Inferior parietal cortex (tissue), 1 donor: ENCODE measurements at regions not wholly inside any gene's neighbourhood (a gene's known extent, or its start where the extent isn't known, plus 50 kb on each side); places are given as distances from the start of the nearest gene placed in this dataset.
"Not testable (repeated sequence)": the region's sequence is repeated elsewhere in the genome, so short reads cannot be mapped to it uniquely, and the experiment has no call there.

ENCODE experiments used
- DNase-seq: peaks from one replicate; pipeline ENCODE4 v3.0.0-alpha.2; 2016; ENCODE audit errors: extremely low spot score

GRCh38 chr11:29485641-29486040 lies 531.2 kb downstream of the KCNA4 start:
- DNase-seq = no peak

DNA sequence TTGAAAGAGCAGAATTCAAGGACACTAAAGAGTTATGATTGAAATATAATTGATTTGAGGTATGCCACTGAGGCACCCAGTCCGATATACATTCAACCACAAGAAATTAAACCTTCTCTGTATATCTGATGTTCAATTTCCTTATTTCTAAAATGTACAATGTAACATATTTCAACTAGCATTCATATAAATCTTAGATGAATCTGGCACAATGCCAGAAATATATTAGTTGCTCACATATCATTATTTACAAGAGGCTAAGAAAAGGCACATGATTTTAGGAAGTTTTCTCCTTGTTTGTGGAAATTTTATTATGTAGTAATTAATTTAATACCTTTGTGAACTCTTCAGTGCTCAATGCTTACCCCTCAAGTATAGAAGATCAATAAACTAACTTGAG lies 532.3 kb downstream of the KCNA4 start:
- no peak for DNase-seq

GRCh38 chr11:29483831-29484230 lies 533.0 kb downstream of the KCNA4 start:
- no peak for DNase-seq

DNA sequence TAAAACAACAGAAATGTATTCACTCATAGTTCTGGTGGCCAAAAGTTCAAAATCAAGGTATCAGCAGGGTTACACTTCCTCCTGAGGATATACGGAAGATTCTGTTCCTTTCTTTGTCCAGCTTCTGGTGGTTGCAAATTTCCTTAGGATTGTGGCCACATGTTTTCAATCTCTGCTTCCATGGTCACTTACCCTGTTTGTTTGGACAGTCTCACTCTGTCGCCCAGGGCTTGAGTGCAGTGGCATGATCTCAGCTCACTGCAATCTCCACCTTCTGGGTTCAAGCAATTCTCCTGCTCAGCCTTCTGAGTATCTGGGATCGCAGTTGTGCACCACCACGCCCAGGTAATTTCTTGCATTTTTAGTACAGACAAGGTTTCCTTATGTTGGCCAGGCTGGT lies 534.3 kb downstream of the KCNA4 start:
- DNase-seq = no peak

DNA sequence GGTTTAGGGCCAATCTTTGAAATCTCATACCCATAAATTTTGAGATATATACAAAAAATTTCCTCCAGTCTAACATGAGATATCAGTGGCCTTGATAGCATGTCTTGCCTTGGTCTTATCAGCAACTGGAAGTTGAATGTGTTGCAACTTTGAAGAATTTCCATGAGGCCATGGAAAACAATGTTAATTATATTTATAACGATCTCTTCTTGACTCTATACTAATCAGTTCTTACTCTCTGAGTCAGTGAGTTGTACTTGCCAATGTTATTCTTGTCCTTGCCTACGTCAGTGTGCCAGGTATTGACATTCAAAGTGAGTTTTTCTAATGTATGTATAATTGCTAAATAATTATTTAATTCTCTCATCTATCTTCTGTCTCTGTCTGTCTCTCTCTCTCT lies 535.1 kb downstream of the KCNA4 start:
- no peak for DNase-seq

- DNase-seq = no peak
Observed at GRCh38 chr11:29480981-29481380, 535.8 kb downstream of the KCNA4 start.

DNA sequence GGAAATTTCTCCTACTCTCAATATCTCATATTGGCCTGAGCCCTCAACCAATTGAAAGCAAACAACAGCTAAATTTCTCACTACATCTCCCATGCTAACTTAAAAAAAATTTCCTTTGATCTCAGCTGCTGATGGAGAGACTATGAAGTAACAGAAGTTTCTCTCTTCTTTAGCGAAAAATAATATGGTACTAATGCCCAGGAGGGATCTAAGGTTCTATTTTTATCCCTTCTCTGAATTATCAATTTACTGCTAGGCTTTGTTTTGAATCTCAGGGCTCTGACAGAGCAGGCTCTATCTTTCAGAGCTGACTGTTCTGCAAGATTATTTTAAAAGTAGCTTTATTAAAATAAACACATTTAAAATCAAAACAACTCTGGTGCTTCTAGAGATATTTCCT lies 558.6 kb downstream of the KCNA4 start:
- DNase-seq = no peak

DNA sequence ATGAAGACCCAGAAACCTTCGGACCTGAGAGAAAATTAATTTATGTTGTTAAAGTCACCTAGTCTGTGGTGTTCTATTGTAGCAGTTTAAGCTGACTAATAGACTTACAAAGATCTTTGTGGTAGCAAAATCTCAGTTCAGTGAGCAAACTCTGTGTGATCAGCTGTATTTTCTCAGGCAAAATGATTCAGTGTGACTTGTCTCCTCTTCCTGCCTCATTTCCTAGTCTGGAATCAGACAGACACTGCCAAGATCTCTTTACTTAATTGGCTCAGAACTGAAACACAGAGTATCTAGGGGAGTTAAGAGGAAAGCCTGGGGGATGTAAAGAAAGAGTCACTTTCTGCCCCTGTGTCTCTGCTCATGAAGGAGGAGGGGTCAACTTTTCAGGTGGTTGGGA lies 564.7 kb downstream of the KCNA4 start:
- DNase-seq = no peak

GRCh38 chr11:29449281-29450074 lies 567.4 kb downstream of the KCNA4 start:
- no peak for DNase-seq

DNA sequence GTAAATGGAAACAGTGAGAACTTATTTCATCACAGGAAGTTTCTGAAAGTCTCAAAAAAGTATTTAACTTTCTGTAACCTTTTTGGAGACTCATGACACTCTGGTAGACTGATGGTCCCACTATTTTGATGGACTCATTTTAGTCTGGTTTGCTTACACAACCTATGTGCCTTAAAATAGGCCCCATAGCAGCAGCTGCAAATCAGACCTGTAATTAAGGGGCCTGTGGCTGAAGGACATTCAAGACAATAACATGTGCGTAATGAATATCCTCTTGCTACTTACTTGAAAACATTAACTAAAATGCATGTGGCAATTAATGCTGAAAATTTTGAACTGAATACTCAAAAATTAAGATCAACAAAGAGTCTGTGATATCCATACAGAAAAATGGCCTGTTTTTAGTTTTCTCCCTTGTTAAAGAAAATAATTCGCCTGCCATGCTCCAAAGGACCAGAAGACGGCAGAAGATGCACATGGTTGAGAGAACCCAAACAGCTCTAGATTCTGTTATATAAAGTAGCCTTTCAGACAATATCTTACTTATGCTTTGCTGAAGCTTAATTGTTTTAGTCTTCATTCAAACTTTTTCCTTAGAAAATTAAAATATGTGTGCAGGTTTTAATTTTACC lies 568.5 kb downstream of the KCNA4 start:
- peak; percentile 69 for DNase-seq

- DNase-seq = no peak
Observed at GRCh38 chr11:29447821-29448220, 569.0 kb downstream of the KCNA4 start.

- DNase-seq = no peak
Observed at GRCh38 chr11:29446132-29446531, 570.7 kb downstream of the KCNA4 start.

- not testable (repeated sequence) for DNase-seq
Observed at GRCh38 chr11:29445191-29445590, 571.6 kb downstream of the KCNA4 start.

- no peak for DNase-seq
Observed at GRCh38 chr11:29438815-29439214, 578.0 kb downstream of the KCNA4 start.

- no peak for DNase-seq
Observed at GRCh38 chr11:29435421-29435820, 581.4 kb downstream of the KCNA4 start.

DNA sequence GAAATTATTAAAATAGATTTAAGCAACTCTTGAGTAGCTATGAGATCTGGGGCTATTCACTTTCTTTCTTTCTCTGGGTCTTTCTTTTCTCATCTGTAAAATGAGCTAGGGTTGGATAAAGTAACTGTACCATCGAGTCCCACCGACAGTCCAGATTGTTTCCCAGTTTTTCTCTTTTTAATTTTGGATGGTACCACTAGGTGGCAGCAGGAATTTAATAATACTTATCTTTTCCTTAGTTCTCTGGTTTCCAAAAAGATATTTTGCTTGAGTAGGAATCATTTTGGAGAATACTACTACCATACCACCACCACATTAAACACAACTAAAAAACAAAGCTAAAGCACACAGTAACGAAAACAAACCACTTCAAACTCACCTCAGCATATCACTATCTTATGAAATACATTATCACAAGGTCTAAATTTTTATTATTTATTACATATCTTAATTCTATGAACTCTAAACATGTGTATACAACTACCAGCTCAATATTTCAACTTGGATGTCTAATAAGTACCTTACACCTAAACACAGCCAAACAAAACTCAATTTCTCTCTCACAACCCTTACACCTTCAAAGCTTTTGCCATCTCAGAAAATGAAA lies 584.0 kb downstream of the KCNA4 start:
- peak; percentile 71 for DNase-seq

- no peak for DNase-seq
Observed at GRCh38 chr11:29405305-29405704, 611.5 kb downstream of the KCNA4 start.

- DNase-seq = no peak
Observed at GRCh38 chr11:29395555-29396072, 621.2 kb downstream of the KCNA4 start.

DNA sequence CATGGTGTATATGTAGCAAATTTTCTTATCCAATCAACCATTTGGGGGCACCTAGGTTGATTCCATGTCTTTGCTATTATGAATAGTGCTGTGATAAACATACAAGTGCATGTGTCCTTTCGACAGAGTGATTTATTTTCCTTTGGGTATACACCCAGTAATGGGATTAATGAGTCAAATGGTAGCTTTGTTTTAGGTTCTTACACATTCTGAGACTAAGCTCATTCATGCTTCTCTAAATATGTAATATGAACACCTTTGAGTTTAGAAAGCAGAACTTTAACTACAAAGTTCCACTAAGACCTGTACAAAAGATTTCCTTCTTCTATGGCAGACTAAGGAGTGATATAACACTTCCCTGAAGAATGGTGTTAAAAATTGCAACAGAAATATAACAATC lies 627.0 kb downstream of the KCNA4 start:
- DNase-seq = no peak

DNA sequence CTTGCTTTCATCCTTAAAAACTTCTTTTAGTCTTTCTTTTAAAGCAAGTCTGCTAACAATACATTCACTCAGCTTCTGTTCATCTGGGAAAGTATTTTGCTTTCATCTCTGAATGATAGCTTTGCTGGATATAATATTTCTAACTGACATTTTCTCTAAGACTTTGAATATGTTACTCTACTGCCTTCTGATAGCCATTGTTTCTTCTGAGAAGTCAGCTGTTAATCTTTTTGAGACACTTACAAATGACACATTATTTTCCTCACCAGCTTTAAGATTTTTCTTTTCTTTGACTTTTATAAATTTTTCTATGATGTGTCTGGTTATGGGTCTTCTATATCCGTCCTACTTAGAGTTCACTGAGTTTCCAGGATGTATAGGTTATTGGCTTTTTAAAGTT lies 643.1 kb downstream of the KCNA4 start:
- no peak for DNase-seq

GRCh38 chr11:29368126-29368525 lies 648.7 kb downstream of the KCNA4 start:
- no peak for DNase-seq

DNA sequence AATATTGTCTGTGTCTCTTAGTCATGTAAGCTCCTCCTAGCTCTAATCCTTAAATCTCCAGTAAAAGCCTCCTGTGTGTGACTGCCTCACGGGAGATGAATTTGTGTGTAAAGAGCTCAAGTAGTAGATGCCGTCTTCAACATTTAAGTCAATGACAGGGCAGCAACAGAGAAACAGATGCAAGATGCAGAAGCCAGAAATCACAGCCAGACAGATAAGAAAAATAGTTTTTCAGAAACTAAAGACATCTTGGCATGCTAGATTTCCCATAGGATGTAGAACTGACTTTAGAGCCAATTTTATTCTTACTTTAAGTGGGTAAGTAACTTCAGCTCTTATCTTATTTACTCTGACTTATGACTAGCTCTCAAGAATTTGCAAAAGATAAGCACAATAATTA lies 652.8 kb downstream of the KCNA4 start:
- DNase-seq = no peak

DNA sequence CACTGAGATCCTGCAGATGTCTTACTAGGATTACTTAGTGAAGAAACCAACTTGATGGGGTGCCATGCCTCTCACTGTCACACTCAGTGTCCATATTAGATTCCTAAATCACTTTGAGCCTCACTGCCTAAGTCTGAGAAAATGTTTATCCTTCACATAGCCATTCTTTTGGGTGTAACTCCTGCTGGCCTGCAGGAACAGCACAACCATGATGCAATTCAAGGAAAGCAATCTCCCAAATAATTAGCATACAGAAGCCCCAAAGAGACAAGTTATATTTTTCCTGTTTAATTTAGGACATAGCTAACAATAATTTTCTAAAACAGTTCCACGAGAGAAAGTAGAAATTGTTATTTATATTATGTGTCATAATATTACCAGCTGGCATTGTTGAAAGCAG lies 655.5 kb downstream of the KCNA4 start:
- DNase-seq = no peak
